Rectal smooth muscle tissue (tissue), 1 donor: ENCODE measurements at regions not wholly inside any gene's neighbourhood (a gene's known extent, or its start where the extent isn't known, plus 50 kb on each side); places are given as distances from the start of the nearest gene placed in this dataset.

Experiments used
- H3K27ac ChIP-seq: one replicate; pipeline ENCODE4 v1.7.0; 2013; ENCODE audit warnings: low read depth, low read length, inconsistent platforms
- H3K27me3 ChIP-seq: one replicate; pipeline ENCODE4 v1.7.0; 2013; ENCODE audit warnings: low read length; ENCODE audit not compliant: control insufficient read depth, insufficient read depth
- H3K36me3 ChIP-seq: one replicate; pipeline ENCODE4 v1.7.0; 2013; ENCODE audit warnings: low read length; ENCODE audit not compliant: control insufficient read depth, insufficient read depth
- H3K4me1 ChIP-seq: one replicate; pipeline ENCODE4 v1.7.0; 2013; ENCODE audit warnings: low read length; ENCODE audit not compliant: control insufficient read depth, insufficient read depth
- H3K4me3 ChIP-seq: one replicate; pipeline ENCODE4 v1.7.0; 2013; ENCODE audit warnings: low read length
- H3K9ac ChIP-seq: one replicate; pipeline ENCODE4 v1.7.0; 2013; ENCODE audit warnings: low read length

GRCh38 chr5:143581147-143581546, 177.7 kb upstream of the NR3C1 start:
- no peak overlapping the region for H3K9ac ChIP-seq
- no peaks in the 10 kb centered on the region for H3K36me3 ChIP-seq
- no peaks in the 10 kb centered on the region for H3K27me3 ChIP-seq
- no peak overlapping the region for H3K27ac ChIP-seq
- no peak overlapping the region for H3K4me3 ChIP-seq
- peaks cover 6% of the 10 kb centered on the region for H3K4me1 ChIP-seq

GRCh38 chr5:143576711-143577484, 173.4 kb upstream of the NR3C1 start:
- Histone ChIP-seq H3K9ac (no peak overlapping the region), H3K27me3 (no peaks in the 10 kb centered on the region), H3K4me3 (no peak overlapping the region), H3K36me3 (no peaks in the 10 kb centered on the region), H3K4me1 (peaks cover 13% of the 10 kb centered on the region), H3K27ac (no peak overlapping the region)

- Histone ChIP-seq H3K4me1 (peaks cover 13% of the 10 kb centered on the region), H3K27ac (no peak overlapping the region), H3K9ac (no peak overlapping the region), H3K27me3 (no peaks in the 10 kb centered on the region), H3K36me3 (no peaks in the 10 kb centered on the region), H3K4me3 (no peak overlapping the region)
Observed at GRCh38 chr5:143575286-143575685, 171.8 kb upstream of the NR3C1 start.

GRCh38 chr5:143574236-143574635, 170.8 kb upstream of the NR3C1 start:
- Histone ChIP-seq H3K27ac (no peak overlapping the region), H3K4me1 (peaks cover 13% of the 10 kb centered on the region), H3K4me3 (no peak overlapping the region), H3K9ac (no peak overlapping the region), H3K27me3 (no peaks in the 10 kb centered on the region), H3K36me3 (no peaks in the 10 kb centered on the region)

GRCh38 chr5:143573568-143574170, 170.2 kb upstream of the NR3C1 start:
- peaks cover 13% of the 10 kb centered on the region for H3K4me1 ChIP-seq
- H3K36me3 ChIP-seq: no peaks in the 10 kb centered on the region
- H3K27me3 ChIP-seq: no peaks in the 10 kb centered on the region
- H3K4me3 ChIP-seq: no peak overlapping the region
- no peak overlapping the region for H3K9ac ChIP-seq
- no peak overlapping the region for H3K27ac ChIP-seq

- Histone ChIP-seq H3K36me3 (no peaks in the 10 kb centered on the region), H3K27ac (no peak overlapping the region), H3K4me1 (peaks cover 11% of the 10 kb centered on the region), H3K9ac (no peak overlapping the region), H3K27me3 (no peaks in the 10 kb centered on the region), H3K4me3 (no peak overlapping the region)
Observed at GRCh38 chr5:143572671-143573070, 169.2 kb upstream of the NR3C1 start.

- Histone ChIP-seq H3K4me1 (peaks cover 6% of the 10 kb centered on the region), H3K27me3 (no peaks in the 10 kb centered on the region), H3K4me3 (no peak overlapping the region), H3K9ac (no peak overlapping the region), H3K27ac (no peak overlapping the region), H3K36me3 (no peaks in the 10 kb centered on the region)
Observed at GRCh38 chr5:143571642-143572624, 168.4 kb upstream of the NR3C1 start.

GRCh38 chr5:143570989-143571388, 167.5 kb upstream of the NR3C1 start:
- Histone ChIP-seq H3K9ac (no peak overlapping the region), H3K4me1 (peaks cover 6% of the 10 kb centered on the region), H3K36me3 (no peaks in the 10 kb centered on the region), H3K4me3 (no peak overlapping the region), H3K27me3 (no peaks in the 10 kb centered on the region), H3K27ac (no peak overlapping the region)

GRCh38 chr5:143569722-143570567, 166.5 kb upstream of the NR3C1 start:
- Histone ChIP-seq H3K4me3 (no peak overlapping the region), H3K4me1 (peaks cover 6% of the 10 kb centered on the region), H3K9ac (no peak overlapping the region), H3K27me3 (no peaks in the 10 kb centered on the region), H3K36me3 (no peaks in the 10 kb centered on the region), H3K27ac (no peak overlapping the region)

GRCh38 chr5:143569213-143569701, 165.8 kb upstream of the NR3C1 start:
- Histone ChIP-seq H3K36me3 (no peaks in the 10 kb centered on the region), H3K4me1 (peaks cover 4% of the 10 kb centered on the region), H3K27me3 (no peaks in the 10 kb centered on the region), H3K27ac (no peak overlapping the region), H3K4me3 (no peak overlapping the region), H3K9ac (no peak overlapping the region)

- Histone ChIP-seq H3K27me3 (no peaks in the 10 kb centered on the region), H3K4me3 (no peak overlapping the region)
Observed at GRCh38 chr5:143567583-143568504, 164.4 kb upstream of the NR3C1 start.

More at GRCh38 chr5:143567583-143568504, 164.4 kb upstream of the NR3C1 start:
- no peak overlapping the region for H3K9ac ChIP-seq
- no peaks in the 10 kb centered on the region for H3K36me3 ChIP-seq
- no peaks in the 10 kb centered on the region for H3K4me1 ChIP-seq
- no peak overlapping the region for H3K27ac ChIP-seq
